GM18520 (cell line): ENCODE measurements at regions not wholly inside any gene's neighbourhood (a gene's known extent, or its start where the extent isn't known, plus 50 kb on each side); places are given as distances from the start of the nearest gene placed in this dataset.
A peak's percentile ranks its signal among the peaks of the same experiment; 100 is the strongest.
"Not testable (repeated sequence)": the region's sequence is repeated elsewhere in the genome, so short reads cannot be mapped to it uniquely, and the experiment has no call there.

ENCODE experiments used
- ATAC-seq: cut with Tn5 transposase; IDR thresholded peaks from one replicate; pipeline ENCODE4 v1.9.1; 2021; ENCODE audit not compliant: unreplicated experiment

DNA sequence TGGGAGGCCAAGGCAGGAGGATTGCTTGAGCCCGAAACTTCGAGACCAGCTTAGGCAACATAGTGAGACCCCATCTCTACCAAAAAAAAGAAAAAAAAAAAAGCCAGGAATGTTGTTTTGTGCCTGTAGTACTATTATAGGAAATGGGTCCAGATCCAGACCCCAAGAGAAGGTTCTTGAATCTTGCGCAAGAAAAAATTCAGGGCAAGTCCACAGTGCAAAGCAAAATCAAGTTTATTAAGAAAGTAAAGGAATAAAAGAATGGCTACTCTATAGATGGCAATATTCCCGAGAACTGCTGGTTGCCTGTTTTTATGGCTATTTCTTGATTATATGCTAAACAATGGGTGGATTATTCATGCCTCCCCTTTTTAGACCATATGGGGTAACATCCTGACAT, 51.2 kb upstream of the RDX start:
- ATAC-seq = no peak

DNA sequence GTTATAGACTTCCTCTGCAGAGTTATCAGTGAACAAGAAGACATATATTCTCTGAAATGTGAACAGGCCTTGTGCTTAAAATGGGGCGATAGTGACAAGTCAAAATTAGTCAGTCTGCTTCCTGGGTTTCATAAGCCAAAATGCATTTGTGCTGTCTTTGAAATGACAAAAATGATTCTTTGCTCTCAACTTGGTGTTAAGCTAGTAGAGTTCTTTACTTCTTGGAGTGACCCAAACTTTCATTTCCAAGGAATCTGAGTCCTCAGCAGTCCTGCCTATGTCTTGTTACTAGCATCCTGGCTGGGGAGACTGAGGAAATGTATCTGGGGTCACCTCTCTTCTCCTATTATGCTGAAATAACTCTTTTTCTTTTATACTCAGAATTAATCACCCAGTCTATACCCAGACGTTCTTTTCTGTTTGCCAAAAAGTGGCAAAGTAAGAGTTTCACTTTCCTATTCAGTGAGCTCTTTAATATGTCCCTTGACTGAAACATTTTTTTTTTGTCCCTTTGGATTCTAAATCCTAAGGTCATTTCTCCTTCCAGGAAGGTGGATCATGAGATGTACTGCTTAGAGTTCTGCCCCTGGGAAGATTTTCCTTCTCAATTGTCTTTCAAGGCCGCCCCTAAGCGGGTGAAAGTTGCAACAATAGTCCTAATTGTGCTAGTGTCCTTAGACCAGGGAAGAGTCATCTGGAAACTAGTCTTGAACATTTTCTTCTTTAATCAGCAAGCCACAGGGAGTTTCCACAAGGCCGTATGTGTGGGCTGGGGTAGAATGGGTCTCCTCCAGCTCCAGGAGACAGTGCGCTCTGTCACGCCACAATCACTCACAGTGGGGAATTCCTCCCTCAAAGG, 53.0 kb upstream of the RDX start:
- peak; percentile 72 for ATAC-seq

DNA sequence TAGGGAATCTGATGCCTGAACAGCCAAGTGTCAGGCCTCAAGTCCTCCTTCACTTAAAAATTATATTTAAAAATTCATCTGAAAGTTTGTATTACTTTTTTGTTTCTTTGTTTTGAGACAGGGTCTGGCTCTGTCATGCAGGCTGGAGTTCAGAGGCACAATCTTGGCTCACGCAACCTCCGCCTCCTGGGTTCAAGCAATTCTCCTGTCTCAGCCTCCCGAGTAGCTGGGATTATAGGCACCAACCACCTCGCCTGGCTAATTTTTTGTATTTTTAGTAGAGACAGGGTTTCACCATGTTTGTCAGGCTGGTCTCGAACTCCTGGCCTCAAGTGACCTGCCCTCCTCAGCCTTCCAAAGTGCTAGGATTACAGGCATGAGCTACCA, 53.6 kb upstream of the RDX start:
- peak; percentile 1 for ATAC-seq

DNA sequence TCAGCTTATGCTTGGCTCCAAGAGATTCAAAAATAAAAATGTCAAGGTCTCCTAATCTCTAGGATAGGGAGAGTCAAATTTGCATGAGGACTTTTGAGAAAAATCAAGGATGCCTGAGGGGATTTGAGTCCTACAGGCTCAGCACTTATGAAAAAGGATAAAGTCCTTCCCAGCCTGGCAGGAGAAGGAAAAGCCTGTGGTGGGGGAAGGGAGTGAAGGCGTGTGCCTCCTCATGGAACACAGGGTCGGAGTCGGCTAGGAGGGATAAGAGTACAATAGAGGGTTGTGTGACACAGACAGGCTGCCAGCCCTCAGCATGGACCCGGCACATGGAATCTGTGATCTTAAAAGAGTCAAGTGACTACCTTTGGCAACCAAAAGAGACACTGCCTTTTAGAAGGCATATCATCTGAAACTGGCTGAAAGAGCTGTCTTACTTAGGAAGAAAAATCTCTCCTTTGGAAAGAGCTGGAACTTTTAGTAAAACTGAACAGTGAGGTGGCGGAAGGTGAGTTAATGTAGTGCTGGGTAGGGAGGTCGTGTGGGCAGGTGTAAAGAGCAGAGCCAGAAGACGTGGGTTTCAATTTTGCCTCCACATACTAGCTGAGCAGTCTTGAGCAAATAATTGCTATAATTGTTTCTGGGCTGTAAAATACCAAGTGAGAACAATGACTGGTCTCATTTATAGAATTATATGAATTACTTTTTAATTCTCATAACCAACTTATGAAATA, 58.8 kb upstream of the RDX start:
- ATAC-seq = no peak

DNA sequence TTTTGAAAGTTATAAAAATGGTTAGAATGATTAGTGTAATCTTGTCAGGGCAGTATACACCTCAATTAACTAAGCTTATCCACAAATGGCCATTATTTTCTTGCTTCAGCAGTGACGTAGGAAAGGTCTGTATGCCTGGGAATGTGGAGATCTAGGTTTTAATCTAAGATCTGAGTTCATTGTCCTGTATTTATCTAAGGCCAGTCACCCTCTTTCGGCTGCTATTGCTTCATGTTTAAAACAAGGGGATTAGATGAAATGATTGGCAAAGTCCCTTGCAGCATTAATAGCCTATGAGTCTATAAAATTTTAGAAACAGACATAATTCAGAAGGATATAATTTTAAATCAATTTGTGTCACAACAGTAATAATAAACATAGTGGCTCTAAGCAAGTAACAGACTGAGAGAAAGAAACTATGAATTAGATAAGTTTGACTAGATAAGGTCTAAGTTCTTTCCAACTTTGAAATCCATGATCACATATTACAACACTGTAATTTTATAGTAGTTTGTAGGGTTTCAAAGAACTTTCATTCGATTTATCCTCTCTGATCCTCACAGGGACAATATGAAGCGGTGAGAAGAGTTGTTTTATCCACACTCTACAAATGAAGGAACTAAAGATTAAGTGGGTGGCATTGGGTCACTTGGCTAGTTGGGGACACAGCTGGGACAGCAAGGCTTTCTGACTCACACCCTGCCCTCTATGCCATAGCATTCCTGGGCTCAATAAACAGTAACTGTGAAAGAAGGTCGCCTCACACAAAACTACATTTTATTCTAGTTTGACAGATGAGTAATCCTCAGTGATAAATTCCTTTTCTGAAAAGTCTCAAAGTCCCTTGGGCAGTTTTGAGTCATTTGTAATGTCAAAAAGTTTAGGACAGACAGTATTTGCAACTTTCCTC, 60.6 kb upstream of the RDX start:
- no peak for ATAC-seq

DNA sequence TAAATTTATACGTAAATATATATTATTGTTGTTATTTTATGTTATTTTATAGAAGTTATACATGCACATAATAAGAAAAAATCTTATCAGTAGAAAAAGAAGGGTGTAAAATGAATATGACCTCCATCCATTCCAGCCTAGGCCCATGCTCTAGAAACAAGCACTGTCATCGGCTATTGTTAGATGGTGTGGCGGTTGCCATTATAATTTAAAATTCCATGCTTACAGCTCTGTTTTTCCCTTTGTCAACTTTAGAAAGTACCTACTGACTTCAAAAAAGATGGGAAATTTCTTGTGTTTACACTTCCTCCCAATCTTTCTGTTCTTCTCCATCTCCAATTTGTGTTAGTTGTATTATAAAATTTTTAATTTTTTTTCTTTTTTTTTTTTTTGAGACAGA, 61.9 kb upstream of the RDX start:
- ATAC-seq = no peak

DNA sequence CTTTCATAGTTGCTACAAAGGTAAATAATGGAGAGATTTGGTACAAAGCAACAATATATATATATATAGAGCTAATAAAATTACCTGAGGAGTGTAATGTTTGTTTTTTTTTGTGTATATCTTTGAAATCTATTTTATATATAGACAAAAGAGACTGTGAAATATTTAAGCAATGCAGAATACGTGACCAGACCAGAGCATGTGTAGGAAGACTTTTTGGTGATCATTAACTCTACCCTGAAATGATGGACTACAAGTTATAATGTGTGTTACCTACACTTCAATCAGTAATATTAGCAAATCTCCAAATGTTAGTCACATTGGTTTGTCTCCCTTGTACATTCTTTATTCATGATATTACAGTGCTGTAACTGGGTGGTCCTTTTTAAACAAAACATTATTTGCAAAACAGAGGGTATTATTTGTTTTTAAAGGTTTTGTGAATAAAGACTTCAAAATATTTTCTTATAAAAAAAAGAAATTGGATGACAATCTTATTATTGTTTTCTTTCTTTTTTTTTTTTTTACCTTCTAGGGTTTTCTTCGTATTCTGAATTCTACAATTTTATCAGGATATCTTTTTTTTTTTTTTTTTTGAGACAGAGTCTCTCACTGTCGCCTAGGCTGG, 64.5 kb upstream of the RDX start:
- not testable (repeated sequence) for ATAC-seq

DNA sequence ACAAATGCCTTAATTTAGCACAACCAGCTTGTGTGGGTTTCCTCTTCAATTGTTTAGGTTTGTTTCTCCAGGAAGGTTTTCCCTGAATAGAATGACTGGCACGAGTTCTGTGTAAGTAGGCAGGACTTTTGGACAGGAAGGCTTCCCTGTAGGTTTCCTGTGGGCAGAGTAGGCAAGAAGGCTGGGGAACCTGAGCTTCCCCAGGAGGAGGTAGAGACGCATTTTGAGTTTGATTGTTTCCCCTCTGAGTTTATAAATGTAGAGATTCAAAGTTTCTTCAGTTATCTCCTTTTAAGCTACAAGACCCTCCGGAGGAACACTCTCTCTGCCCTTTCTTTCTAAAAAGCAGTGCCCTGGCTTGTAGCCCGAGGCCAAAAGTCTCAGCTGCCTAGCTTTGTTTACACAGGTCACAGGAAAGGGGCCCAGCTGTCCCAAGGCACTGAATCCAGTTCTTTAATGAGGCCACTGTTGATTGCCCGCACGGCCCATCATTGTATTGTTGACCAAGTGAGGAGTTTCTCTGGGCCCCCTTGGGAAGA, 66.6 kb upstream of the RDX start:
- no peak for ATAC-seq

DNA sequence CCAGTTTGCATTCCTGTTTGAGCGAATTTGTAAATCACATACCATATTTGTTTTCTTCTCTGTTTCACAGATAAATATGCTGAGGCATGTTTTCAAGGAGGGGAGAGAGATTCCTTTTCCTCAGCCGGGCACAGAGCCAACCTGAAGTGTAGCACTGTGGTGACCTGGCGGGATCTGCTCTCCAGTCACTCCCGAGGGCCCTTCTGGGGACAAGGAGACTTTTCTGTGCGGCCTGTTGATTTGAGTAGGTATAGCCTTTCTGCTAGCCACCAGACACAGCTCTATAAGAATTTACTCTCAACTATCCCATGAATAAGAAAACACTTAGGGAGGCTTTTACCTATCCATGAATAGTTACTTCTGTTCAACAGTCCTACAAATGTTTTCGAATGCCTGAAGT, 63.5 kb upstream of the FDX1 start:
- no peak for ATAC-seq

DNA sequence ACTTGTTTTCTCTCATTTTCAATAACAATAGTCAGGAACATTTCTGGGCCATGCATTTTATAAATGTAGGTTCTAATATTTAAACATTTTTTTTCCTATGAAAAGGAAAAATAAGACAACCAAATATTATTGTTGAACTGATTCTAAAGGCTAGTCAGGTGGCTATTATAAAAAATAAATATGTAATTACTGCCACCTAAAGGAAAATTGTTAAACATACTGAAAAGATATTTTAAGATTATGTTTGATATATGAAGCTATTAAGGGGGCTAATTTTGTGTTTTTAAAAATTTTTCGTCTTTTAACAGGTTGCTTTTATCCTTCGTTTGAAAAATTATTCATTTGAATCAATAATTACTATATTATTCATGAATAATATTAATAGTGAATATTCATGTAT, 62.2 kb upstream of the FDX1 start:
- ATAC-seq = no peak

DNA sequence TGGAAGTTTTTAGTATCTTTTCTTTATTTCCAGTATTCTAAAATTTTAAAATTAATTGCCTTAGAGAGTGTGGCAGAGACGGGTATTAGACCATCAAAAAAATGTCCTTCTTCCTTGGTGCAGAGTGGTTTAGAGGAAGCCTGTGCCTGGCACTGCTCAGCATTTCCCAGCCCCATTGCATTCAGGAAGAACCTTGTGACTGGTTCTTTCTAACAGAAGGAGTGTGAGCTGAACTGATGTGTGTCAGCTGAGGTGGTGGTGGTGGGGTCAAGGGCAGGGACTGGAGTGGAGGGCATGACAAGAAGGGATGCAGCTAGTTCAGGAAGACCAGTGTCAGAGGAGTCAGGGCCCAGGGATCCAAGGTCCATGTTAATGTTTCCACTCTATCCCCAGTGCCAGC, 58.7 kb upstream of the FDX1 start:
- no peak for ATAC-seq

DNA sequence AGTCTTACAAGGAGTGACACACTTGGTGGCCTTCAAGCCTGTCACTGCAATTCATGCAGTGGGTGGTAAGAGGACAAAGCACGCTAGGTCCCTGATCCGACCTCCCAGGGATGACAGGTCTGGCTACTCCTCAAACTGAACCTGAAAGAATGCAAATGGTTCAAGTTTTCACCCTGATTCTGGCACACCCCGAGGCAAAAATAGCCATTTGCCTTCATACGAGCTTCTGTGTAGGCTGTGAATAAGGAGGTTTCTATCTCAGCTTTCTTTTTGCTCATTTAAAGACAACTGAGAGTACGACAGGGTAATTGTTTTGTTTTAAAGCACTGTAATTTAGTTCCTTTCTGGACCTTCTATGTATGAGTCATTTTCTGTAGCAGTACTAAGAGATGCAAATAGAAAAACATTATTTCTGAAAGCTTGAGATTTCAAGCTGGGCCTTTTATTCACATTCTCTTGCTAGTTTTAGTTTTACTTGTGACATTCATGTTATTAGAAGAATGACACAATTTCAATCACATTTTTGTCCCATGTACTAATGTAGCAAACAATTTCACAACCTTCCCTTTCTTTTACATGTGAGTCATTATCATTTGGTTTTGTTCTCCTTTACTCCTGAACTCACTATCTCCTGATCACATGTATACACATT, 56.6 kb upstream of the FDX1 start:
- ATAC-seq = peak; percentile 94

DNA sequence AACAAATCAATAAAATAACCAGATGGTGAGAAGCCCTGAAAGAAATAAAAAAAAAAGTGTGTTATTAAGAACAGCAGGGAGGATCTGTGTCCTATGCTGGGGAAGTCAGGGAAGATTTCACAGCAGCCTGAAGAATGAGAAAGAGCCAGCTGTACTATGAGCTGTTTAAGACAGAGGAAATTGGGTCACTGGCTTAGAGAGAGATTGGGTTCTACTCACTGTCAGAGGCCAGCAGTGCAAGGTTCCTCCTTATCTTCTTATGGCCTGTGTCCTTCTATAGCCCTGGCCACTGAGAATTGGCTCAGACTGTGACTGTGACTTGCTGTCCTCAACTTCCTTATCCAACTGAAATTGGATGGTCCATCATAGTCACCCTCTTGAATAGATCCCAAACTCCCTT, 54.8 kb upstream of the FDX1 start:
- ATAC-seq = no peak

DNA sequence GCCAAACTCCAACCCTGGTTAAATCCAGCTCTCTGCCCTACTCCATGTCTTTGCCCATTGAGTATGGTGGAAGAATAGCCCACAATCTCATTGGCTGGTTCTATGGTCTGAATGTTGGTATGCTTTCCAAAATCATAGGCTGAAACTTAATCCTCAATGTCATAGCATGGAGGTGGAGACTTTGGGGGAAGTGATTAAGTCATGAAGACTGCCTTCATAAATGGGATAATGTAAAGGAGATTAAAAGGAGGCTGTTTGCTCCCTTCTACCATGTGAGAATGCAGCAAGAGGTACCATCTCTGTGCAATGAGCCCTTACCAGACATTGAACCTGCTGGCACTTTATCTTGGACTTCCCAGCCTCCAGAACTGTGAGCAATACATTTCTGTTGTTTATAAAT, 54.4 kb upstream of the FDX1 start:
- no peak for ATAC-seq

DNA sequence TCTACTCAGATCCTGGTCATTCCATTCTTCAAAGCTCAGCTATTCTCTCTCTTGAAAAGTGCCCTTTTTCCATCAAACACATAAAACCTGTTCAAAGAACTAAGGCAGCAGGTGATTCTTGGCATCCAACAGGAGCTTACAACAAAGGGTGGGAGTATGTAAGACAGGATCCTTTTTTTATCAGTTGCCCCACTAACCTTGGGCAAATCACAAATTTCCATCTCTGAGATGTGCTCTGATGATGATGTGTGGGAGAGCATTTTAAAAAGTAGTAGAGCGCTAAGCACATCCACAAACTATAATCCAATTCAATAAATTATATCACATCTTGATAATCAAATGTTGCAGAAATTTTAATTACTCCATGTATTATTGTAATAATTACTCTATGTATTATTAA, 53.7 kb upstream of the FDX1 start:
- no peak for ATAC-seq

DNA sequence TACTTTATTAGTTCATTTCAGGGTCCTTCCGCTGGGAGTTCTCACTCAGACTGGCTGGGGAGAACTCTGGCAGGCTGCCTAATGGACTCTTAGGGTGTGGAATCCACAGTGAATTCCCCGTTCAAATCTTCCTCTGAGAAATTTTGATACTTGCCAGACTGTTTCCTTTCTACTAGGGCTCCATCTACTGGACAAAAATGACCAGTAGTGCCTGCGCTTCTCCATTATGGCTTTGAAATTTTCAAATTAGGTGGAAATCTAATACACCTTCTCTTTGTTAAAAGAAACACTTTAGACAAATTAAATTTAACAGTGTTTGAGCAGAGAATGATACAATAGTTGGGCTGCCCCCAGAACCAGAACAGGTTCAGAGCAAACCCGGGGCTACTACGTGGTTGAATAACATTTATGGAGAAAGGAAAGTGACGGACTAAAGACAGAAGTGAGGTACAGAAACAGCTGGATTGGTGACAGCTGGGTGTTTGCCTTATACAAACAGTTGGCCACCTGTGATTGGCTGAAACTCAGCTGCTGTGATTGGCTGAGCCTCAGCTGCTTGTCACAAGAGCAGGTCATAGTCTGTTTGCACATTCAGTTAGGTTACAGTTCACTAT, 52.9 kb upstream of the FDX1 start:
- no peak for ATAC-seq

DNA sequence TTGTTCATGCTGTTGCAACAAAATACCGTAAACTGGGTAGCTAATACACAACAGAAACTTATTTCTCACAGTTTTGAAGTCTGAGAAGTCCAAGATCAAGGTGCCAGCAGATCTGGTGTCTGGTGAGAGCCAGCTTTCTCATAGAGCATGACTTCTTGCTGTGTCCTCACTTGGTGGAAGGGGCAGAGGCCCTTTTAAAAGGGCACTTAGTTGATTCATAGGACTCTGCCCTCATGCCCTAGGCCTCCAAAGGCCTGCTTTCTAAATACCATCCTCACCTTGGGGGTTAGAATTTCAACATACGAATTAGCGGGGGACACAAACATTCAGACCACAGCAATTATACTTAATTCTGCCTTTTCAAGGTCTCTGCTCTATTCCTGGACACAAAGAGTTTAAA, 52.3 kb upstream of the FDX1 start:
- no peak for ATAC-seq

DNA sequence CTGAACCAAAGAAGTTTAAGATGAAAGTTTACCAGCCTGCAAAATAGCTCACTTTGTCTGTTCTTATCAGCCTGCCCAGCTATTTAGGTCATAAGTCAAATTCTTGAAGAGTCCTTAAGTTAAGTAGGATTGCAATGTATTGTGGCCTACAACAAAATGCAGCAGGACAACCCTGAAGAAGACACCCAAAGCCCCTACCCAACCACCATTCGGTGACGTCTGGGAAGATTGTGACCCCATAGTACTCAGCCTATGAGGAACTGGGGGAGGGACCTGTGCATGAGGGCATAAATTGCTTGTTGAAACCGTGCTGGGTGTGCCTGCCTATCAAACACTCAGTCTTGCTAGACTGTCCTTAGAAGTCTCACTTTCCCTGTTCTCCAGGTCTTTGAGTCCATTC, 50.5 kb upstream of the FDX1 start:
- no peak for ATAC-seq

DNA sequence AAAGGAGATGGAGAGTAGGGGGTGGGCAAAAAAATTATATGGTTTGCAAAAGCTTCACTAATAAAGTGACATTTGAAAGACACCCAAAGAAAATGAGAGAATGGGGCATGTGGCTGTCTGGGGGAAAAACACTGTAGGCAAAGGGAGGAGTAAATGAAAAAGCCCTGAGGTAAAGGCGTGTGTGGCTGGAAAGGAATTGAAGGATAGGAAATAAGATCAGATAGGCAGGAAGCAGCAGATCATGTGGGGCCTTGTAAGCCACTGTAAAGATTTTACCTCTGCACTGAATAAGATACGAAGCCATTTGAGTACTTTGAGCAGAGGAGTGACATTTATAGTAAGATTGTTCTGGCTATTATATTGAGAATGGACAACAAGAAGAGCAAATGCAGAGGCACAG, 49.8 kb upstream of the FDX1 start:
- ATAC-seq = no peak
